Suprapubic skin (tissue), 4 donors: ENCODE measurements at regions not wholly inside any gene's neighbourhood (a gene's known extent, or its start where the extent isn't known, plus 50 kb on each side); places are given as distances from the start of the nearest gene placed in this dataset.

Experiments
- DNase-seq, 2 donors: peaks; one replicate each; pipeline ENCODE4 v3.0.0-alpha.2; 2019; ENCODE audit warnings: low spot score in 2 of 2
- H3K27ac ChIP-seq: fragments of 200-600 bp; sonication (generic); one replicate; pipeline ENCODE4 v1.5.1; 2019
- H3K27me3 ChIP-seq: fragments of 200-600 bp; sonication (generic); one replicate; pipeline ENCODE4 v1.5.1; 2019
- H3K36me3 ChIP-seq: fragments of 200-600 bp; sonication (generic); one replicate; pipeline ENCODE4 v1.5.1; 2019
- H3K4me1 ChIP-seq: fragments of 200-600 bp; sonication (generic); one replicate; pipeline ENCODE4 v1.5.1; 2019
- H3K4me3 ChIP-seq: fragments of 200-600 bp; sonication (generic); one replicate; pipeline ENCODE4 v1.5.1; 2019; ENCODE audit warnings: mild to moderate bottlenecking
- H3K9me3 ChIP-seq: fragments of 200-600 bp; sonication (generic); one replicate; pipeline ENCODE4 v1.5.1; 2019
- EP300 ChIP-seq: sonication (generic); formaldehyde crosslinking; IDR thresholded peaks from one replicate; pipeline ENCODE4 v1.6.1; 2017; ENCODE audit warnings: antibody characterized with exemption
- POLR2A ChIP-seq, 2 donors: fragments of 450-650 bp; IDR thresholded peaks; one replicate each; pipeline ENCODE4 v1.6.1; 2017; ENCODE audit warnings: antibody characterized with exemption in 2 of 2, mild to moderate bottlenecking in 2 of 2, moderate library complexity in 2 of 2
- POLR2AphosphoS5 ChIP-seq, 3 donors: sonication (generic); formaldehyde crosslinking; IDR thresholded peaks; one replicate each; pipeline ENCODE4 v1.6.1; 2017; ENCODE audit warnings: antibody characterized with exemption in 3 of 3
- WGBS: methylation state at CpG from one replicate; pipeline ENCODE4 v1.1.5; 2018; 5-methylcytosine and 5-hydroxymethylcytosine counted together
- TF ChIP-seq, protein P1 (sequence below), 2 donors: fragments of 200-600 bp in 1 of 2; fragments of 450-650 bp in 1 of 2; sonication (generic) in 1 of 2; IDR thresholded peaks; one replicate each; pipeline ENCODE4 v1.5.1; 2016 to 2019; ENCODE audit warnings: antibody characterized with exemption in 2 of 2, mild to moderate bottlenecking in 1 of 2, moderate library complexity in 1 of 2

DNA sequence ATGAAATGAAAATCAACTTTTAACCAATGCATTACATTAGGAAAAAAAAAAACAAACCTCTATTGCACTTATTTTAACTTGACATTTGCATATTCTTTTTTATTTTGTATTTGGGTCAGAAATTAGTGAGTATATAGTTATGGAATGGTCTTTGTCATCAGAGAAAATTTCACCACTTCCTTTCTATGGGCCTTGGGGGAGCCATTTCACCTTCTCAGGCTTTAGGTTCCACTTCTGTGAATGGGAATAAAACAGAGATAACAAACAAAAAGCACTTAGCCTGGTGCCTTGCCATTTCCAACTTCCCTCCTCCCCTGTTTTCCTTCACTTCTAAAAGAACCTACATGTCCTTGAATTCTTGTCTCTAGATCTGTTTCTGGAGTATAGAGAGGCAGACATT is 168.0 kb upstream of the STT3B start:
- no peak overlapping the region for H3K27ac ChIP-seq
- H3K36me3 ChIP-seq: no peaks in the 10 kb centered on the region

DNA sequence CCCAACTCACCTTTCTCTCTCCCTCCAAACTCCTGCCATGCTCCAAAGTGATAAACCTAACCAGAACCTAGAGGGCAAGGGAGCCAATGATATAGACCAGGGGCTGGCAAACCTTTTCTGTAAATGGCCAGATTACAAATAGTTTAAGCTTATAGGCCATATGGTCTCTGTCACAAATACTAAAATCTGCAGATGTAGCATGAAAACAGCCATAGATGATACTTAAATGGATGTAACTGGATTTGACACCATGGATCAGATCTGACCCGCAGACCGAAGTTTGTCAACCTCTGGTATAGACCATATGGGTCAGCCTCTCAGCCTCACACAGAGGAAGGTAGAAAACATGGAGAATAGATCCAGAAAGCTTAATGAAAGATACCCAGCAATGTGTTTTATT is 165.2 kb upstream of the STT3B start:
- no peaks in the 10 kb centered on the region for H3K36me3 ChIP-seq
- TF ChIP-seq, protein P1, sequence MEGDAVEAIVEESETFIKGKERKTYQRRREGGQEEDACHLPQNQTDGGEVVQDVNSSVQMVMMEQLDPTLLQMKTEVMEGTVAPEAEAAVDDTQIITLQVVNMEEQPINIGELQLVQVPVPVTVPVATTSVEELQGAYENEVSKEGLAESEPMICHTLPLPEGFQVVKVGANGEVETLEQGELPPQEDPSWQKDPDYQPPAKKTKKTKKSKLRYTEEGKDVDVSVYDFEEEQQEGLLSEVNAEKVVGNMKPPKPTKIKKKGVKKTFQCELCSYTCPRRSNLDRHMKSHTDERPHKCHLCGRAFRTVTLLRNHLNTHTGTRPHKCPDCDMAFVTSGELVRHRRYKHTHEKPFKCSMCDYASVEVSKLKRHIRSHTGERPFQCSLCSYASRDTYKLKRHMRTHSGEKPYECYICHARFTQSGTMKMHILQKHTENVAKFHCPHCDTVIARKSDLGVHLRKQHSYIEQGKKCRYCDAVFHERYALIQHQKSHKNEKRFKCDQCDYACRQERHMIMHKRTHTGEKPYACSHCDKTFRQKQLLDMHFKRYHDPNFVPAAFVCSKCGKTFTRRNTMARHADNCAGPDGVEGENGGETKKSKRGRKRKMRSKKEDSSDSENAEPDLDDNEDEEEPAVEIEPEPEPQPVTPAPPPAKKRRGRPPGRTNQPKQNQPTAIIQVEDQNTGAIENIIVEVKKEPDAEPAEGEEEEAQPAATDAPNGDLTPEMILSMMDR (IDR thresholded peaks at IDR 0.05): no peak
- TF ChIP-seq EP300 (no peak), POLR2A (IDR thresholded peaks at IDR 0.05) (no peak), POLR2AphosphoS5 (IDR thresholded peaks at IDR 0.05) (no peak)
- H3K9me3 ChIP-seq: no peaks in the 10 kb centered on the region
- no peak for DNase-seq
- peaks cover 6% of the 10 kb centered on the region for H3K4me1 ChIP-seq
- no peak overlapping the region for H3K27ac ChIP-seq
- no peak overlapping the region for H3K4me3 ChIP-seq
- 98% methylated on average over 2 of the region's 2 CpGs for WGBS
- H3K27me3 ChIP-seq: no peaks in the 10 kb centered on the region

More for the DNA sequence above, 168.0 kb upstream of the STT3B start:
- TF ChIP-seq POLR2AphosphoS5 (IDR thresholded peaks at IDR 0.05) (no peak), POLR2A (IDR thresholded peaks at IDR 0.05) (no peak), EP300 (no peak)
- TF ChIP-seq, protein P1 (IDR thresholded peaks at IDR 0.05): no peak
- no peak for DNase-seq
- H3K27me3 ChIP-seq: no peaks in the 10 kb centered on the region
- no peaks in the 10 kb centered on the region for H3K9me3 ChIP-seq
- peaks cover 5% of the 10 kb centered on the region for H3K4me1 ChIP-seq
- H3K4me3 ChIP-seq: no peak overlapping the region

DNA sequence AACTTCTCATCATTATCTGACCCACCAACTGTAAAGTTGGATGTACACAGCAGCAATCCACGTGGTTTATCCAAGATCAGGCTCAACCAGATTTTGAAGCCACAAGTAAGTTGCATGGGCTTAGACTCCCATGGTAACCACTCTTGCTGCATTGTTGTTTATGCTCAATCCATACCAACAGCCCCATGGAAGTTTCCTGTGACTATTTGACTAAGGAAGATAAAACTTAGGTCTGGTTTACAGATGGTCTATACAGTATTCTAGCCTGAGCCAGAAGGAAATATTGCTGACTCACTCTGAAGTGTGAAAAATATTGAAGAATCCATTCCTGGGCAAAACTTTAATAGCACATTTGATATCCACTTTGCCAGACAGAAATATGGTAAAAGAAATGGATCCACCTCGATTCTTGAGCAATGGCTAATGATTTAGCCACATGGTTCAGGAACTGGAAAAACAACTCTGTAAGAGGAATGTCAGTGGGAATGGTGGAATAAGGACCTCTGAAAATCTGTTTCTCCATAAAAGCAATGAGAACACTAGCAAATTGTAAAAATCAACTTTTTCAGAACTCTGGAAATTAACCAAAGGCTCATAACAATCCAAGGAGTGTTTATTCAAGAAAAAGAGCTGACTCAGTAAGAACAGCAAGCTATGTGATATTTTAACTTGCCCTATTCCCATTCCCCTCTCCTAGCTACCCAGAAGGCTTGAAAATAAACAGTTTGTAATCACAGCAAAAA is 162.9 kb upstream of the STT3B start:
- Histone ChIP-seq H3K4me1 (peaks cover 6% of the 10 kb centered on the region), H3K27ac (no peak overlapping the region), H3K4me3 (no peak overlapping the region), H3K36me3 (no peaks in the 10 kb centered on the region), H3K9me3 (no peaks in the 10 kb centered on the region), H3K27me3 (no peaks in the 10 kb centered on the region)
- 61% methylated on average over 2 of the region's 2 CpGs for WGBS
- DNase-seq: no peak
- TF ChIP-seq, protein P1 (IDR thresholded peaks at IDR 0.05): no peak
- TF ChIP-seq POLR2AphosphoS5 (IDR thresholded peaks at IDR 0.05) (no peak), POLR2A (IDR thresholded peaks at IDR 0.05) (no peak), EP300 (no peak)

DNA sequence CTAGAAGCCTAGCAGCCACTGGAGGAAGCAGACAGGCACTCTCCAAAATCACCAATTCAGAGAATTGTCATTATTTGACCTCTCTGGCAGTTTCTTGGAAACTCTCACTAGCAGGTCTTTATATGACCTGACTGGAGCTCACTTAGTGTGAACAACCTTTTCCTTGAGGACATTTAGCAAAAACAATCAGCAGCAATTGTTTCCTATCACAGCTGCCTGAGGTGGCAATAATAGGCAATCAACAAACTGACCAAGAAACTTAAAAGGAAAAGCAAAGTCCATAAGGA is 162.4 kb upstream of the STT3B start:
- H3K4me3 ChIP-seq: no peak overlapping the region
- TF ChIP-seq POLR2A (IDR thresholded peaks at IDR 0.05): no peak
- no peak for TF ChIP-seq POLR2AphosphoS5 (IDR thresholded peaks at IDR 0.05)
- TF ChIP-seq, protein P1 (IDR thresholded peaks at IDR 0.05): no peak
- no peak for TF ChIP-seq EP300
- H3K27me3 ChIP-seq: no peaks in the 10 kb centered on the region
- peaks cover 6% of the 10 kb centered on the region for H3K4me1 ChIP-seq
- no peak for DNase-seq
- H3K9me3 ChIP-seq: no peaks in the 10 kb centered on the region
- H3K27ac ChIP-seq: no peak overlapping the region
- no peaks in the 10 kb centered on the region for H3K36me3 ChIP-seq

DNA sequence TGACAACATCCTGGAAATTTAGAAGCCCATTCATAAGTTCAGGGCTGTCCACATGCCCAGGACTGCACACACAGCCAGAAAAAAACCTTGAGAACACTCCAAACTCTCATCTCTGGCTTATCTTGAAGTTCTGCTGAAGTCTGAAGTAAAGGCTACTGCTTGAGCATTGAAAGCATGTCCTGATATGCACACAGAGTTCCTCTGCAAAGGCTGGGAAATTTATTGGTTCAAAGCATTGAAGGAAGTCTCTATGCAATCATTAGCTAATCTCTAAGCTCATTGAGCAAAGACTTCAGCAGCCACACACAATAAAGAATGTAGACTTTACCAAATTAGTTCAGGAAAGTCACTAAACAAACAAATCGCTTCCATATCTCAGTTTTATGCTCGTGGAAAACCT is 162.0 kb upstream of the STT3B start:
- TF ChIP-seq POLR2AphosphoS5 (IDR thresholded peaks at IDR 0.05): no peak
- TF ChIP-seq EP300: no peak
- TF ChIP-seq, protein P1 (IDR thresholded peaks at IDR 0.05): no peak
- TF ChIP-seq POLR2A (IDR thresholded peaks at IDR 0.05): no peak
- Histone ChIP-seq H3K36me3 (no peaks in the 10 kb centered on the region), H3K27me3 (no peaks in the 10 kb centered on the region), H3K4me1 (peaks cover 6% of the 10 kb centered on the region), H3K27ac (no peak overlapping the region), H3K4me3 (no peak overlapping the region), H3K9me3 (no peaks in the 10 kb centered on the region)
- DNase-seq: no peak
- WGBS: 87% methylated on average over 2 of the region's 2 CpGs
